ENCODE measurements at regions not wholly inside any gene's neighbourhood (a gene's known extent, or its start where the extent isn't known, plus 50 kb on each side); places are given as distances from the start of the nearest gene placed in this dataset.

DNA sequence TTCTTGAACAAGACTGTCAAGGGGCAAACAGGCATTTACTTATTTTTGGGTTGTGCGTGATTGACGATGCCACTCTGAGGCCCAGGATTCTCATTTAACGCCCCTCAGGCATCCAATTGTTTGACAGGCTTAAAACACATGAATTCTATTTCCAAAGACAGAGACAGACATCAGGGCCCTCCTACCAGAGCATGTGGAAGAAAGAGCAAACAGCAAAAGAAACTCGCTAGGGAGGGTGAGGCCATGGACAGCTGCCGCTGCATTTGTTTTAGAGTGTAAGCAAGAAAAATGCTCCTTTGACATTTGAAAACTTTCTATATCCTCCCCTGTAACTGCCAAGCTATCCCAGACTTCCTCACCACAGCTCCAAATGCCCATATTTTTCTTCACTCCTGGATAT lies 410.1 kb downstream of the NPIPA8 start:
- TF ChIP-seq, protein P1, sequence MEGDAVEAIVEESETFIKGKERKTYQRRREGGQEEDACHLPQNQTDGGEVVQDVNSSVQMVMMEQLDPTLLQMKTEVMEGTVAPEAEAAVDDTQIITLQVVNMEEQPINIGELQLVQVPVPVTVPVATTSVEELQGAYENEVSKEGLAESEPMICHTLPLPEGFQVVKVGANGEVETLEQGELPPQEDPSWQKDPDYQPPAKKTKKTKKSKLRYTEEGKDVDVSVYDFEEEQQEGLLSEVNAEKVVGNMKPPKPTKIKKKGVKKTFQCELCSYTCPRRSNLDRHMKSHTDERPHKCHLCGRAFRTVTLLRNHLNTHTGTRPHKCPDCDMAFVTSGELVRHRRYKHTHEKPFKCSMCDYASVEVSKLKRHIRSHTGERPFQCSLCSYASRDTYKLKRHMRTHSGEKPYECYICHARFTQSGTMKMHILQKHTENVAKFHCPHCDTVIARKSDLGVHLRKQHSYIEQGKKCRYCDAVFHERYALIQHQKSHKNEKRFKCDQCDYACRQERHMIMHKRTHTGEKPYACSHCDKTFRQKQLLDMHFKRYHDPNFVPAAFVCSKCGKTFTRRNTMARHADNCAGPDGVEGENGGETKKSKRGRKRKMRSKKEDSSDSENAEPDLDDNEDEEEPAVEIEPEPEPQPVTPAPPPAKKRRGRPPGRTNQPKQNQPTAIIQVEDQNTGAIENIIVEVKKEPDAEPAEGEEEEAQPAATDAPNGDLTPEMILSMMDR (IDR thresholded peaks at IDR 0.05; ENCODE audit: low read depth, low read length, poor library complexity, severe bottlenecking) = no peak
- no peak for TF ChIP-seq EZH2phosphoT487 (IDR thresholded peaks at IDR 0.05; ENCODE audit: borderline replicate concordance, low read length)
